GM06990 (cell line): ENCODE measurements at regions not wholly inside any gene's neighbourhood (a gene's known extent, or its start where the extent isn't known, plus 50 kb on each side); places are given as distances from the start of the nearest gene placed in this dataset.

Experiments
- DNase-seq: peaks from one replicate; pipeline ENCODE4 v3.0.0-alpha.2; 2011; ENCODE audit not compliant: insufficient read length; ENCODE audit errors: extremely low read depth
- H3K27me3 ChIP-seq: replicated peaks from 2 replicates; pipeline ENCODE4 v1.6.0; 2011; ENCODE audit warnings: low read length; ENCODE audit not compliant: control insufficient read depth, insufficient read depth
- H3K36me3 ChIP-seq: 2 replicates; pipeline ENCODE4 v1.5.1; 2011; ENCODE audit warnings: low read length; ENCODE audit not compliant: control insufficient read depth, insufficient read depth
- H3K4me3 ChIP-seq: replicated peaks from 2 replicates; pipeline ENCODE4 v1.5.1; 2011; ENCODE audit warnings: low read depth, mild to moderate bottlenecking, control low read depth, low read length
- CTCF ChIP-seq: IDR thresholded peaks from 2 replicates; pipeline ENCODE4 v1.5.1; 2011; ENCODE audit warnings: low read length, control low read depth, mild to moderate bottlenecking, inconsistent platforms; ENCODE audit not compliant: insufficient read depth, poor library complexity, severe bottlenecking

- Histone ChIP-seq H3K4me3 (no peak overlapping the region), H3K36me3 (no peaks in the 10 kb centered on the region), H3K27me3 (no peaks in the 10 kb centered on the region)
- no peak for DNase-seq
- no peak for TF ChIP-seq CTCF
Measured at GRCh38 chr6:113363048-113363798, 493.9 kb upstream of the MARCKS start.

DNA sequence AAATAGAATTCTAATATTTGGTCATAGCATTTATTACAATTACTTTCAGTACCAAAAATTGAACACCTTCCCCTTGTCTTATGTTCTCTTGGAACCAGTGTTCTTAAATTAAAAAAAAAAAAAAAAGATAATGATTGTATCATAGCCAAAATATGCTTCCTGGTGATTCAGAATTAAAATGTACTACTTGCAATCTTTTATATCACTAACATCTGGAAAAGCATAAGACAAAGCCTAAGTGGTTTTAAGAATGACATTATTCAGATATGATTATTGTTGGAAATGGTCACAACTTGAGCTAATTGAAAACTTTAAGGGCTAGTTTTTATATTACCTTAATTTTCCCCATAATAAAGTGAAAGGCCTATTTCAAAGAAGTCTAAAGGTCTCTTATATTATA, 493.3 kb upstream of the MARCKS start:
- no peak for TF ChIP-seq CTCF
- no peak for DNase-seq
- H3K36me3 ChIP-seq: no peaks in the 10 kb centered on the region
- no peaks in the 10 kb centered on the region for H3K27me3 ChIP-seq
- H3K4me3 ChIP-seq: no peak overlapping the region

GRCh38 chr6:113364766-113365165, 492.4 kb upstream of the MARCKS start:
- TF ChIP-seq CTCF: no peak
- no peaks in the 10 kb centered on the region for H3K36me3 ChIP-seq
- H3K4me3 ChIP-seq: no peak overlapping the region
- no peak for DNase-seq
- H3K27me3 ChIP-seq: no peaks in the 10 kb centered on the region

GRCh38 chr6:113365191-113365590, 492.0 kb upstream of the MARCKS start:
- no peak overlapping the region for H3K4me3 ChIP-seq
- DNase-seq: no peak
- no peaks in the 10 kb centered on the region for H3K27me3 ChIP-seq
- H3K36me3 ChIP-seq: no peaks in the 10 kb centered on the region
- no peak for TF ChIP-seq CTCF

- Histone ChIP-seq H3K27me3 (no peaks in the 10 kb centered on the region), H3K36me3 (no peaks in the 10 kb centered on the region), H3K4me3 (no peak overlapping the region)
- DNase-seq: no peak
- TF ChIP-seq CTCF: no peak
Measured at GRCh38 chr6:113366505-113366904, 490.6 kb upstream of the MARCKS start.
